ENCODE measurements at regions not wholly inside any gene's neighbourhood (a gene's known extent, or its start where the extent isn't known, plus 50 kb on each side); places are given as distances from the start of the nearest gene placed in this dataset.

- Histone ChIP-seq H2BK5ac (ENCODE audit: insufficient read length, low read length) (no peak overlapping the region), H3K4me2 (ENCODE audit: insufficient read depth, insufficient read length, low read length) (no peak overlapping the region), H2AK5ac (ENCODE audit: insufficient read length, low read length) (no peak overlapping the region), H3K14ac (ENCODE audit: insufficient read depth, low read length) (no peak overlapping the region), H3K56ac (ENCODE audit: insufficient read length, low read depth, low read length) (no peak overlapping the region), H4K91ac (ENCODE audit: insufficient read length, low read depth, low read length) (no peak overlapping the region), H3K9me3 (ENCODE audit: control insufficient read depth, low read depth, low read length) (no peaks in the 10 kb centered on the region), H3K23ac (ENCODE audit: insufficient read length, low read depth, low read length) (no peak overlapping the region), H3T11ph (ENCODE audit: low read length) (no peak overlapping the region), H3K9ac (ENCODE audit: extremely low read depth, insufficient read length, low read length) (no peak overlapping the region), H3K23me2 (ENCODE audit: insufficient read length, low read depth, low read length, poor library complexity, severe bottlenecking) (no peaks in the 10 kb centered on the region), H4K20me1 (ENCODE audit: control insufficient read depth, insufficient read depth, insufficient read length) (no peaks in the 10 kb centered on the region), H3K27ac (ENCODE audit: insufficient read length, low read depth, low read length) (no peak overlapping the region), H2AFZ (ENCODE audit: low read length) (no peak overlapping the region), H3K79me2 (ENCODE audit: insufficient read depth, low read length) (no peaks in the 10 kb centered on the region), H3K4me1 (ENCODE audit: insufficient read depth, low read length) (no peaks in the 10 kb centered on the region), H4K5ac (ENCODE audit: insufficient read length, low read depth, low read length) (no peak overlapping the region), H3K18ac (ENCODE audit: insufficient read length, low read depth, low read length) (no peak overlapping the region), H2BK120ac (ENCODE audit: low read depth, low read length, poor library complexity, severe bottlenecking) (no peak overlapping the region), H2BK20ac (ENCODE audit: low read depth, low read length, poor library complexity, severe bottlenecking) (no peak overlapping the region), H3K4ac (ENCODE audit: low read depth, low read length) (no peak overlapping the region), H3K79me1 (ENCODE audit: insufficient read depth, low read depth, low read length, poor library complexity, severe bottlenecking) (no peaks in the 10 kb centered on the region), H2BK12ac (ENCODE audit: insufficient read length, low read depth, low read length) (no peak overlapping the region), H3K27me3 (ENCODE audit: insufficient read depth, low read length) (no peaks in the 10 kb centered on the region), H2BK15ac (ENCODE audit: low read depth, low read length) (no peak overlapping the region), H4K8ac (replicated peaks; ENCODE audit: insufficient read length, low read depth, low read length) (no peak overlapping the region)
- no peak for DNase-seq
- Mint-ChIP-seq H3K4me3 (no peak overlapping the region), H3K36me3 (ENCODE audit: insufficient read depth in 1 of 3, low read depth in 3 of 3) (no peaks in the 10 kb centered on the region; a peak in 1 of 7 replicates), H3K27me3 (ENCODE audit: low read depth) (no peaks in the 10 kb centered on the region; the same call in 1 of the 2 replicates), H3K9me3 (no peaks in the 10 kb centered on the region; a peak in 3 of 5 replicates), H3K4me1 (no peaks in the 10 kb centered on the region), H3K27ac (no peak overlapping the region)
- TF ChIP-seq CTCF (conservative IDR thresholded peaks at IDR 0.05), result no peak
- no CpG with 5 or more reads among the region's 4 CpGs for WGBS (ENCODE audit: extremely low coverage, insufficient read length, low lambda C conversion rate)
These were observed 324.3 kb downstream of the GABRG2 start for GRCh38 chr5:162391833-162392232.
